ENCODE measurements at regions not wholly inside any gene's neighbourhood (a gene's known extent, or its start where the extent isn't known, plus 50 kb on each side); places are given as distances from the start of the nearest gene placed in this dataset.

DNA sequence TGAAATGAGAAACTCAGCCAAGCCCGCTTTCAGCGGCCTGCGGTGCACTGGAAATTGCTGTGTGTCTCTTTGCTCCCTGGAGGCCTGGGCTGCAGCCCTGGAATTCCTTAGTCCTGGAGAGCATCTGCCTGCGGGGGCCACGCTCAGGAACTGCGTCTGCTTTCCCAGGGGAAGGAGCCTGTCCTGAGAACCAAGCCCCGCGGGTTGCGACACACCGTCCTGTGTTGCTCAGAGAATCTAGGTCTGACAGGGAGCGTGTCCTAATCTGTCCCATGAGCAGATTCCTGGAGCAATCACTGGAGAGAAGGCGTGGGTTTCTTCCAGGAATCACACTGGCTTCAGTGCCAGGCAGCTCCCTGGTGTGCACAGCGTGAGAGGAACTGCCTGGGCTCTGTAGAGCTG, 708.1 kb downstream of the BRD1 start:
- H3K4me1 ChIP-seq, result no peaks in the 10 kb centered on the region
- no peaks in the 10 kb centered on the region for H3K27me3 ChIP-seq
- no peak overlapping the region for H3K4me3 ChIP-seq
- H3K36me3 ChIP-seq, result no peaks in the 10 kb centered on the region
- H3K9me3 ChIP-seq, result no peaks in the 10 kb centered on the region
- H3K27ac ChIP-seq, result no peak overlapping the region
- TF ChIP-seq EP300 (IDR thresholded peaks at IDR 0.05) (no peak), CTCF (IDR thresholded peaks at IDR 0.05) (no peak), POLR2A (IDR thresholded peaks at IDR 0.05) (no peak)
- 39 to 52% methylated on average over 12 to 13 of the region's 13 CpGs for WGBS, 2 donors
- DNase-seq (ENCODE audit: low spot score in 2 of 2), result no peak

DNA sequence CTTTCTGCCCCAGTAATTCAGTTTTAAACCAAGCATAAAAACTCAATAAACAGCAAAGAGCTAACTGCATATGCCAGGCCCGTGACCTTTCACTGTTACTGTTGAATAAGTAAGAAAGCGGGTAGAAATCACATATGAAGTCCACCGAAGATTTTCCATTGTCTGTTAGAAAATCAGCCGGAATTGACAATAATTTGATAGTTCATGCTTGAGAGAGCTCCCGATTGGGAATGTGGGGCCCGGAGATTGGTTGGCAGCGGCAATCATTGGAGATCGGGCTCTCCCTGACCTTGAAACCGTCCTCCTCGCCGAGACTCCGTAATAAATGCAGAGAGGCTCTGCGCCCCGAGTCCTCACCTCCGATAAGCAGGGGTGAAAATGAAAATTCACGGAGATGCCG, 709.6 kb downstream of the BRD1 start:
- WGBS, 2 donors, result 92 to 93% methylated on average over 17 of the region's 17 CpGs
- H3K4me1 ChIP-seq, result no peaks in the 10 kb centered on the region
- TF ChIP-seq POLR2A (IDR thresholded peaks at IDR 0.05) (no peak), EP300 (IDR thresholded peaks at IDR 0.05) (no peak), CTCF (IDR thresholded peaks at IDR 0.05) (no peak)

DNA sequence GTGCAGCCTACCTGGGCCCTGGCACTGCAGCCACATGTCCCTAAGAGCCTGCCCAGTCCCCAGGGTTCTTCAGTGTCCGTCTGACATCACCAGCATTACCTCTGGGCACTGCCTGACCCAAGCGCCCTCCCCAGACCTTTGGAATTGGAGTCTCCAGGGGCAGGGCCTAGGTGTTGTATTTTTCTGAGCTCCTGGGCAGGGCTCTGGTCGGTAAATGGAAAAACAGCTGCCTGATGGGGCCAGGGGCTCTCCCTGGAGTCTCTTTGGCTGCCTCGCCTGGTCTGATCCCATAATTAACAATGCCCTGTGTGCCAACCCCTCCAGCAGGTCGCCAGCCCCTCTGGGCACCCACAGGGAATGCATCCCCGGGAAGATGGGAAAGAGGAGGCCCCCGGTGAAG, 710.2 kb downstream of the BRD1 start:
- no peaks in the 10 kb centered on the region for H3K9me3 ChIP-seq
- H3K27me3 ChIP-seq, result no peaks in the 10 kb centered on the region
- no peak overlapping the region for H3K27ac ChIP-seq
- H3K36me3 ChIP-seq, result no peaks in the 10 kb centered on the region
- WGBS, 2 donors, result 79 to 86% methylated on average over 5 to 7 of the region's 7 CpGs
- TF ChIP-seq CTCF (IDR thresholded peaks at IDR 0.05) (no peak), EP300 (IDR thresholded peaks at IDR 0.05) (no peak), POLR2A (IDR thresholded peaks at IDR 0.05) (no peak)
- H3K4me1 ChIP-seq, result no peaks in the 10 kb centered on the region
- H3K4me3 ChIP-seq, result no peak overlapping the region
- no peak for DNase-seq (ENCODE audit: low spot score in 2 of 2)

More for the DNA sequence above, 709.6 kb downstream of the BRD1 start:
- no peaks in the 10 kb centered on the region for H3K9me3 ChIP-seq
- H3K27ac ChIP-seq, result no peak overlapping the region
- no peak for DNase-seq (ENCODE audit: low spot score in 2 of 2)
- H3K27me3 ChIP-seq, result no peaks in the 10 kb centered on the region
- no peak overlapping the region for H3K4me3 ChIP-seq
- H3K36me3 ChIP-seq, result no peaks in the 10 kb centered on the region

GRCh38 chr22:49116486-49117120, 711.1 kb downstream of the BRD1 start:
- Histone ChIP-seq H3K27me3 (no peaks in the 10 kb centered on the region), H3K36me3 (no peaks in the 10 kb centered on the region), H3K4me1 (no peaks in the 10 kb centered on the region), H3K27ac (no peak overlapping the region), H3K9me3 (no peaks in the 10 kb centered on the region), H3K4me3 (no peak overlapping the region)
- TF ChIP-seq POLR2A (IDR thresholded peaks at IDR 0.05) (no peak), CTCF (IDR thresholded peaks at IDR 0.05) (no peak), EP300 (IDR thresholded peaks at IDR 0.05) (no peak)
- no peak for DNase-seq (ENCODE audit: low spot score in 2 of 2)
- WGBS, 2 donors, result 89 to 91% methylated on average over 9 to 19 of the region's 19 CpGs

GRCh38 chr22:49116021-49116420, 711.7 kb downstream of the BRD1 start:
- WGBS, 2 donors, result 80 to 86% methylated on average over 19 of the region's 19 CpGs
- H3K36me3 ChIP-seq, result no peaks in the 10 kb centered on the region
- no peaks in the 10 kb centered on the region for H3K27me3 ChIP-seq
- H3K4me1 ChIP-seq, result no peaks in the 10 kb centered on the region
- no peak overlapping the region for H3K4me3 ChIP-seq
- no peak overlapping the region for H3K27ac ChIP-seq
- H3K9me3 ChIP-seq, result no peaks in the 10 kb centered on the region
- TF ChIP-seq CTCF (IDR thresholded peaks at IDR 0.05) (no peak), EP300 (IDR thresholded peaks at IDR 0.05) (no peak), POLR2A (IDR thresholded peaks at IDR 0.05) (no peak)
- DNase-seq (ENCODE audit: low spot score in 2 of 2), result no peak

All from tibial nerve (tissue), 4 donors.